ENCODE measurements at regions not wholly inside any gene's neighbourhood (a gene's known extent, or its start where the extent isn't known, plus 50 kb on each side); places are given as distances from the start of the nearest gene placed in this dataset.

GRCh38 chr7:97405835-97406234 lies 288.3 kb downstream of the SDHAF3 start (continued):
- TF ChIP-seq ZNF331 (CRISPR knock-in tag; IDR thresholded peaks at IDR 0.05; ENCODE audit: low read depth) (no peak), ZNF114 (CRISPR knock-in tag; IDR thresholded peaks at IDR 0.05) (no peak), NANOG (IDR thresholded peaks at IDR 0.05; ENCODE audit: borderline replicate concordance) (no peak), EZH2phosphoT487 (IDR thresholded peaks at IDR 0.05; ENCODE audit: unreplicated experiment) (no peak)

- Histone ChIP-seq H3K4me1 (ENCODE audit: insufficient read depth) (no peaks in the 10 kb centered on the region), H3K9me2 (ENCODE audit: insufficient read depth) (no peaks in the 10 kb centered on the region), H3K79me2 (replicated peaks; ENCODE audit: insufficient read depth) (no peaks in the 10 kb centered on the region), H3K36me3 (ENCODE audit: insufficient read depth) (no peaks in the 10 kb centered on the region), H3K4me3 (no peak overlapping the region), H4K20me1 (replicated peaks; ENCODE audit: insufficient read depth) (no peaks in the 10 kb centered on the region), H3F3A (replicated peaks; ENCODE audit: low read depth) (no peaks in the 10 kb centered on the region), H2AFZ (no peak overlapping the region), H3K27ac (ENCODE audit: low read depth) (no peak overlapping the region), H3K27me3 (ENCODE audit: insufficient read depth) (no peaks in the 10 kb centered on the region), H3K4me2 (no peak overlapping the region)
- Mint-ChIP-seq H3K27ac (no peak overlapping the region), H3K9me3 (no peaks in the 10 kb centered on the region), H3K27me3 (ENCODE audit: insufficient read depth, low read depth, poor library complexity) (no peaks in the 10 kb centered on the region), H3K4me1 (0 out of 3 replicates have a peak, but pooled peaks cover 2% of the 10 kb centered on the region), H3K36me3 (ENCODE audit: low read depth) (no peaks in the 10 kb centered on the region), H3K4me3 (no peak overlapping the region)
- DNase-seq (ENCODE audit: low spot score) (no peak), ATAC-seq (no peak)
- TF ChIP-seq ZNF331 (CRISPR knock-in tag; IDR thresholded peaks at IDR 0.05; ENCODE audit: low read depth) (no peak), ZNF114 (CRISPR knock-in tag; IDR thresholded peaks at IDR 0.05) (no peak), ZNF462 (CRISPR knock-in tag; IDR thresholded peaks at IDR 0.05) (no peak), CREB1 (CRISPR knock-in tag; IDR thresholded peaks at IDR 0.05; ENCODE audit: low read depth) (no peak), POLR2AphosphoS5 (IDR thresholded peaks at IDR 0.05; ENCODE audit: low read depth) (no peak), CTCF (conservative IDR thresholded peaks at IDR 0.05; ENCODE audit: low read depth in 2 of 2) (no peak), REST (IDR thresholded peaks at IDR 0.05; ENCODE audit: unreplicated experiment) (no peak), JUNB (IDR thresholded peaks at IDR 0.05; ENCODE audit: unreplicated experiment) (no peak), STAT1 (IDR thresholded peaks at IDR 0.05; ENCODE audit: unreplicated experiment) (no peak), EZH2phosphoT487 (IDR thresholded peaks at IDR 0.05; ENCODE audit: unreplicated experiment) (no peak)
Measured at GRCh38 chr7:97407106-97407505, 289.6 kb downstream of the SDHAF3 start.

Measured in GM23338 (cell line).